Endothelial cell of umbilical vein (primary cell): ENCODE measurements at regions not wholly inside any gene's neighbourhood (a gene's known extent, or its start where the extent isn't known, plus 50 kb on each side); places are given as distances from the start of the nearest gene placed in this dataset.

ENCODE experiments used
- BruUV-seq: library from RNA; stranded (reverse); fragments of 400-500 nt; replicated peaks from 2 replicates; lab custom pipeline; 2021; lab: Mats Ljungman, UMichigan
- CTCF ChIA-PET: fragments of 300-600, 350-600 bp; sonication (Branson Sonifier 250); formaldehyde crosslinking; loops from one replicate; lab custom pipeline; 2021; ENCODE audit warnings: antibody characterized with exemption, inconsistent platforms; lab: Charles Lee
- POLR2A ChIA-PET: fragments of 300-600, 350-600 bp; sonication (Branson Sonifier 250); formaldehyde crosslinking; loops from one replicate; lab custom pipeline; 2021; ENCODE audit warnings: antibody characterized with exemption, inconsistent platforms; lab: Charles Lee
- DNase-seq: peaks from one replicate; pipeline ENCODE4 v3.0.0-alpha.2; 2011; ENCODE audit warnings: low read depth, low spot score
- FAIRE-seq: peaks from 2 replicates; lab custom pipeline; 2011; peaks lifted over from hg19 to GRCh38; lab: Jason Lieb, UNC
- H2AFZ ChIP-seq: 2 replicates; pipeline ENCODE4 v1.6.0; 2012; ENCODE audit warnings: low read depth, low read length, control low read depth, inconsistent platforms
- H3K27ac ChIP-seq: 2 replicates; pipeline ENCODE4 v1.5.1; 2011; ENCODE audit warnings: low read depth, mild to moderate bottlenecking, control low read depth, low read length, moderate library complexity; ENCODE audit not compliant: insufficient read depth
- H3K27me3 ChIP-seq, 2 experiments: 2 replicates each; pipeline versions ENCODE4 v1.6.0 to v1.6.1; 2011; ENCODE audit warnings: low read length in 2 of 2, mixed read lengths in 1 of 2; ENCODE audit not compliant: control insufficient read depth in 2 of 2, insufficient read depth in 2 of 2
- H3K36me3 ChIP-seq, 2 experiments: 2 replicates in 1 of 2; 3 replicates in 1 of 2; pipeline ENCODE4 v1.5.1; 2011; ENCODE audit warnings: low read length in 2 of 2, mild to moderate bottlenecking in 1 of 2, moderate library complexity in 1 of 2; ENCODE audit not compliant: control insufficient read depth in 2 of 2, insufficient read depth in 2 of 2; ENCODE audit errors: extremely low read depth in 1 of 2
- H3K4me1 ChIP-seq: 3 replicates; pipeline ENCODE4 v1.5.1; 2011; ENCODE audit warnings: mild to moderate bottlenecking, low read length; ENCODE audit not compliant: control insufficient read depth, insufficient read depth; ENCODE audit errors: extremely low read depth
- H3K4me2 ChIP-seq: 2 replicates; pipeline ENCODE4 v1.6.1; 2011; ENCODE audit warnings: low read length, control low read depth, mixed read lengths; ENCODE audit not compliant: insufficient read depth
- H3K4me3 ChIP-seq, 3 experiments: fragments of 200-600 bp in 1 of 3; sonication (generic), shearing (Covaris generic) in 1 of 3; replicated peaks in 1 of 3; 2 replicates each; pipeline ENCODE4 v1.5.1; 2011 to 2016; ENCODE audit warnings: control low read depth in 3 of 3, low read length in 3 of 3, mild to moderate bottlenecking in 2 of 3, inconsistent platforms in 1 of 3, low read depth in 1 of 3, moderate library complexity in 1 of 3; ENCODE audit not compliant: insufficient read depth in 1 of 3
- H3K79me2 ChIP-seq: 2 replicates; pipeline ENCODE4 v1.6.0; 2012; ENCODE audit warnings: low read length, inconsistent platforms; ENCODE audit not compliant: control insufficient read depth, insufficient read depth
- H3K9ac ChIP-seq: replicated peaks from 2 replicates; pipeline ENCODE3; 2011; ENCODE audit warnings: low read length, control low read depth; ENCODE audit not compliant: insufficient read depth; ENCODE audit errors: extremely low read depth
- H3K9me1 ChIP-seq: replicated peaks from 3 replicates; pipeline ENCODE4 v1.6.0; 2011; ENCODE audit warnings: mild to moderate bottlenecking, low read length; ENCODE audit not compliant: control insufficient read depth, insufficient read depth; ENCODE audit errors: extremely low read depth
- H3K9me3 ChIP-seq: replicated peaks from 2 replicates; pipeline ENCODE4 v1.5.1; 2012; ENCODE audit warnings: low read length, inconsistent platforms; ENCODE audit not compliant: control insufficient read depth, insufficient read depth
- H4K20me1 ChIP-seq: replicated peaks from 2 replicates; pipeline ENCODE3; 2011; ENCODE audit warnings: mild to moderate bottlenecking, low read length; ENCODE audit not compliant: control insufficient read depth, insufficient read depth; ENCODE audit errors: extremely low read depth
- EZH2 ChIP-seq: IDR thresholded peaks from 2 replicates; pipeline ENCODE4 v1.6.1; 2012; ENCODE audit warnings: borderline replicate concordance, low read depth, mild to moderate bottlenecking, moderate library complexity, low read length, inconsistent platforms; ENCODE audit not compliant: severe bottlenecking
- FOS ChIP-seq: IDR thresholded peaks from 2 replicates; pipeline ENCODE4 v1.6.1; 2011; ENCODE audit warnings: mild to moderate bottlenecking, low read length, moderate library complexity, borderline replicate concordance; ENCODE audit not compliant: insufficient read depth
- GATA2 ChIP-seq: IDR thresholded peaks from 2 replicates; pipeline ENCODE4 v1.7.0; 2011; ENCODE audit warnings: low read depth, mild to moderate bottlenecking, moderate library complexity, mixed read lengths, low read length; ENCODE audit not compliant: insufficient read length, insufficient read depth
- JUN ChIP-seq: IDR thresholded peaks from 2 replicates; pipeline ENCODE4 v1.6.1; 2011; ENCODE audit warnings: borderline replicate concordance, low read depth; ENCODE audit not compliant: insufficient read length, insufficient read depth
- MYC ChIP-seq: IDR thresholded peaks from one replicate; pipeline ENCODE4 v1.6.1; 2011; ENCODE audit warnings: mild to moderate bottlenecking, low read depth, low read length
- POLR2A ChIP-seq: IDR thresholded peaks from 2 replicates; pipeline ENCODE4 v1.6.1; 2012; ENCODE audit warnings: low read depth, mild to moderate bottlenecking, control low read depth, low read length
- POLR2AphosphoS5 ChIP-seq: IDR thresholded peaks from 2 replicates; pipeline ENCODE4 v1.6.1; 2012; ENCODE audit warnings: low read depth, mild to moderate bottlenecking, control low read depth, low read length, moderate library complexity; ENCODE audit not compliant: insufficient read depth
- dilution Hi-C: fragments of 300-500 bp; cut with MboI; formaldehyde crosslinking; loops from one replicate; pipeline ENCODE4 v1.15.0; 2019; ENCODE audit warnings: low sequenced_read_pairs; ENCODE audit not compliant: extremely low pct_ligation_motif_present
- intact Hi-C: fragments of 100-400 bp; cut with micrococcal nuclease; formaldehyde crosslinking; loops from one replicate; pipeline ENCODE4 v1.10.0; 2022
- TF ChIP-seq, protein P1 (sequence below): IDR thresholded peaks from 2 replicates; pipeline ENCODE4 v1.6.1; 2011; ENCODE audit not compliant: insufficient read depth, insufficient read length
- TF ChIP-seq, protein P2 (sequence below), 2 donors: IDR thresholded peaks; 1 replicate in 1 of 2; 2 replicates in 1 of 2; pipeline ENCODE4 v1.5.1; 2011; ENCODE audit warnings: low read length in 2 of 2, mild to moderate bottlenecking in 2 of 2, moderate library complexity in 2 of 2, control low read depth in 1 of 2, inconsistent platforms in 1 of 2, low read depth in 1 of 2; ENCODE audit not compliant: insufficient read depth in 1 of 2; ENCODE audit errors: extremely low read depth in 1 of 2

DNA sequence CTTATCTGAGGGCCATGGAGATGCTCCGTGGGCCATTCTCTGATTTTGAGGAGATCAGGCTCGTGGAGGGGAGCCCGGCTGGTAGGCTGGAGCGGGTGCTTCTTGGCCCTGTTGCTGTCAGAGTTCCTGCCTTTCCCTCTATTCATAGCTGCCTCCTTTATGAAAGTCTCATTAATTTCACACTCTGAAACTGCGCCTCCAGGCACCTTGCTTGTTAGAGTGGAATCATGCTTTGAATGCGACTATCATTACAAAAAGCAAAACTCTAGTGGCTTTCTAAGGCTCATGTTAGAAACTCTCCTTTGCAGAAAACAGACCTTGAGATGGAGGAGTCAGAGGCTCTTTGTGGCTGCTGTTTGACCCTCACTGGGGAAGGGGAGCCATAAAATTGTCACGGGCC is 131.0 kb upstream of the SNTG2 start:
- Histone ChIP-seq H3K27me3 (no peaks in the 10 kb centered on the region), H3K9me3 (peaks cover 9% of the 10 kb centered on the region), H4K20me1 (no peaks in the 10 kb centered on the region), H3K27ac (no peak overlapping the region), H3K9ac (no peak overlapping the region), H3K36me3 (no peaks in the 10 kb centered on the region), H3K4me2 (no peak overlapping the region), H3K9me1 (no peaks in the 10 kb centered on the region), H2AFZ (no peak overlapping the region), H3K4me3 (no peak overlapping the region), H3K79me2 (no peaks in the 10 kb centered on the region), H3K4me1 (no peaks in the 10 kb centered on the region)
- DNase-seq (no peak), FAIRE-seq (no peak)
- no TSS peak for BruUV-seq
- TF ChIP-seq POLR2A (no peak), EZH2 (no peak), MYC (no peak), GATA2 (no peak), JUN (no peak), FOS (no peak), POLR2AphosphoS5 (no peak)
- TF ChIP-seq, protein P1, sequence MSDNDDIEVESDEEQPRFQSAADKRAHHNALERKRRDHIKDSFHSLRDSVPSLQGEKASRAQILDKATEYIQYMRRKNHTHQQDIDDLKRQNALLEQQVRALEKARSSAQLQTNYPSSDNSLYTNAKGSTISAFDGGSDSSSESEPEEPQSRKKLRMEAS, result no peak
- TF ChIP-seq, protein P2, sequence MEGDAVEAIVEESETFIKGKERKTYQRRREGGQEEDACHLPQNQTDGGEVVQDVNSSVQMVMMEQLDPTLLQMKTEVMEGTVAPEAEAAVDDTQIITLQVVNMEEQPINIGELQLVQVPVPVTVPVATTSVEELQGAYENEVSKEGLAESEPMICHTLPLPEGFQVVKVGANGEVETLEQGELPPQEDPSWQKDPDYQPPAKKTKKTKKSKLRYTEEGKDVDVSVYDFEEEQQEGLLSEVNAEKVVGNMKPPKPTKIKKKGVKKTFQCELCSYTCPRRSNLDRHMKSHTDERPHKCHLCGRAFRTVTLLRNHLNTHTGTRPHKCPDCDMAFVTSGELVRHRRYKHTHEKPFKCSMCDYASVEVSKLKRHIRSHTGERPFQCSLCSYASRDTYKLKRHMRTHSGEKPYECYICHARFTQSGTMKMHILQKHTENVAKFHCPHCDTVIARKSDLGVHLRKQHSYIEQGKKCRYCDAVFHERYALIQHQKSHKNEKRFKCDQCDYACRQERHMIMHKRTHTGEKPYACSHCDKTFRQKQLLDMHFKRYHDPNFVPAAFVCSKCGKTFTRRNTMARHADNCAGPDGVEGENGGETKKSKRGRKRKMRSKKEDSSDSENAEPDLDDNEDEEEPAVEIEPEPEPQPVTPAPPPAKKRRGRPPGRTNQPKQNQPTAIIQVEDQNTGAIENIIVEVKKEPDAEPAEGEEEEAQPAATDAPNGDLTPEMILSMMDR (IDR thresholded peaks at IDR 0.05; ENCODE audit: extremely low read depth in 1 of 2, insufficient read depth in 1 of 2, low read depth in 1 of 2, low read length in 2 of 2), result no peak
- dilution Hi-C loops, result no loop called here
- CTCF ChIA-PET, result no interaction called here
- POLR2A ChIA-PET, result no interaction called here
- intact Hi-C loops, result no loop called here
